ENCODE measurements at regions not wholly inside any gene's neighbourhood (a gene's known extent, or its start where the extent isn't known, plus 50 kb on each side); places are given as distances from the start of the nearest gene placed in this dataset.

DNA sequence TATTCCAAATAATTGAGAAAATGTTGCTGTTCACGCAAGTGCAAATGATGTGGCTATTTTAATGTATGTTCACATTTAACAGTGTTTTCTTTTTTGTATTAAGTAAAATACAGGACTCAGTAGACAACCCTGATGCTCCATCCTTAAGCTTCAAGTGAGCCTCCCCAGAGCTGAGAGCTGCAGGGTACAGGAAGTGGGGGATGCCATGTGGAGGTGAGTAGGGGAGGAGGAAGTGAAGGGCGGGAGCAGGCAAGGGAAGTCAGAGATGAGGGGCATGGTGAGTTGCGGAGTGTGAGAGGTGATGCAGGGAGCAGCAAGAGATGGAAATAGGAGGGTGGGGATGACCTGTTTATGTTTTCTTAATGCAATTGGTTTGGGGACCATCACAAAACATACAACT is 711.0 kb downstream of the UQCRFS1 start:
- H3K27ac ChIP-seq (ENCODE audit: low read depth, low read length): no peak overlapping the region
- H3K27me3 ChIP-seq (ENCODE audit: insufficient read depth, low read length): no peaks in the 10 kb centered on the region
- no peak for DNase-seq (ENCODE audit: insufficient read length, low spot score, missing footprints)
- no peak overlapping the region for H3K4me2 ChIP-seq (ENCODE audit: insufficient read depth, low read length)
- H3K4me1 ChIP-seq (ENCODE audit: insufficient read depth, low read length): no peaks in the 10 kb centered on the region
- no peak overlapping the region for H2AFZ ChIP-seq (ENCODE audit: low read length)
- no peaks in the 10 kb centered on the region for H3K9me3 ChIP-seq (ENCODE audit: low read depth, low read length)
- no peak overlapping the region for H3K4me3 ChIP-seq (ENCODE audit: insufficient read depth, low read length)
- no peaks in the 10 kb centered on the region for H3K79me2 ChIP-seq (ENCODE audit: insufficient read depth, low read length)
- H3K36me3 ChIP-seq (ENCODE audit: insufficient read depth, low read length): no peaks in the 10 kb centered on the region
- no peaks in the 10 kb centered on the region for H4K20me1 ChIP-seq (ENCODE audit: insufficient read depth, low read length)
- no peak for TF ChIP-seq CTCF (IDR thresholded peaks at IDR 0.05; ENCODE audit: extremely low read depth, low read depth, low read length)

DNA sequence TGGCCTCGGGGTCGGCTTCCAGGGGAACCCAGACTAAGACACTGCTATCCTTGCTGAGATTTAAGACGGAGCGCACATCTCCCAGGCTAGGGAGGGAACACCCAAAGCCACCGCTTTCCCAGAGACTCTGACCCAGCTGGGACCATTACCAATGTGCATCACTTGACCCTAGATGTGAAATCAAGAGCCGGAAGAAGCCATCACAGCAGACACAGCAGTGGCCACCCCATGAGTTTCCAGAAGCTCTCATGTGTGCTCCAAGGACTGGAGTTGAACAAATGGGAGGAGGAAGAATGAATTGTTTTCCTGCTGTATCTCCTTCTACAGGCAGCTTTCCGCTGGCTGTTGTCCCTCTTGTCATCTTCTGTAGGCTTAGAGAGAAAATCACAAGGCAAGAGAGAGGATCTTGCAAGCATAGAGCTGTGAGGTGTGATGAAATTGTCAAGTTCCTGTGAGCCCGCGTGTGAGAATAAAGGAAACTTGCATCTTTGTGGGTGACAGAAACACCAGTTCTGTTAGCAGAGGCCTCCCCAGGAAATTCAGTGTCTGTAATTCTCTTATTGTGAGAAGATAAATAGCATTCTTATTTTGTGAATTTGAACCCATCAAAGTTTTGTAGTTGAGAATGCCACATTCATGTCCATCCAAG is 711.8 kb downstream of the UQCRFS1 start:
- TF ChIP-seq CTCF (IDR thresholded peaks at IDR 0.05; ENCODE audit: extremely low read depth, low read depth, low read length): no peak
- no peaks in the 10 kb centered on the region for H4K20me1 ChIP-seq (ENCODE audit: insufficient read depth, low read length)
- H2AFZ ChIP-seq (ENCODE audit: low read length): no peak overlapping the region

GRCh38 chr19:28500296-28500695 is 712.7 kb downstream of the UQCRFS1 start:
- no peaks in the 10 kb centered on the region for H3K4me1 ChIP-seq (ENCODE audit: insufficient read depth, low read length)
- no peak overlapping the region for H3K27ac ChIP-seq (ENCODE audit: low read depth, low read length)
- no peak overlapping the region for H2AFZ ChIP-seq (ENCODE audit: low read length)
- H3K4me2 ChIP-seq (ENCODE audit: insufficient read depth, low read length): no peak overlapping the region
- no peaks in the 10 kb centered on the region for H3K27me3 ChIP-seq (ENCODE audit: insufficient read depth, low read length)
- DNase-seq (ENCODE audit: insufficient read length, low spot score, missing footprints): no peak
- H3K4me3 ChIP-seq (ENCODE audit: insufficient read depth, low read length): no peak overlapping the region
- no peaks in the 10 kb centered on the region for H4K20me1 ChIP-seq (ENCODE audit: insufficient read depth, low read length)
- H3K9me3 ChIP-seq (ENCODE audit: low read depth, low read length): no peaks in the 10 kb centered on the region
- TF ChIP-seq CTCF (IDR thresholded peaks at IDR 0.05; ENCODE audit: extremely low read depth, low read depth, low read length): no peak
- no peaks in the 10 kb centered on the region for H3K36me3 ChIP-seq (ENCODE audit: insufficient read depth, low read length)
- no peaks in the 10 kb centered on the region for H3K79me2 ChIP-seq (ENCODE audit: insufficient read depth, low read length)

More for the DNA sequence above, 711.8 kb downstream of the UQCRFS1 start:
- no peak for DNase-seq (ENCODE audit: insufficient read length, low spot score, missing footprints)
- Histone ChIP-seq H3K79me2 (ENCODE audit: insufficient read depth, low read length) (no peaks in the 10 kb centered on the region), H3K4me2 (ENCODE audit: insufficient read depth, low read length) (no peak overlapping the region), H3K9me3 (ENCODE audit: low read depth, low read length) (no peaks in the 10 kb centered on the region), H3K36me3 (ENCODE audit: insufficient read depth, low read length) (no peaks in the 10 kb centered on the region), H3K27ac (ENCODE audit: low read depth, low read length) (no peak overlapping the region), H3K4me3 (ENCODE audit: insufficient read depth, low read length) (no peak overlapping the region), H3K27me3 (ENCODE audit: insufficient read depth, low read length) (no peaks in the 10 kb centered on the region), H3K4me1 (ENCODE audit: insufficient read depth, low read length) (no peaks in the 10 kb centered on the region)

- Histone ChIP-seq H4K20me1 (ENCODE audit: insufficient read depth, low read length) (no peaks in the 10 kb centered on the region), H3K36me3 (ENCODE audit: insufficient read depth, low read length) (no peaks in the 10 kb centered on the region), H3K4me1 (ENCODE audit: insufficient read depth, low read length) (no peaks in the 10 kb centered on the region), H3K27ac (ENCODE audit: low read depth, low read length) (no peak overlapping the region), H3K79me2 (ENCODE audit: insufficient read depth, low read length) (no peaks in the 10 kb centered on the region), H3K4me3 (ENCODE audit: insufficient read depth, low read length) (no peak overlapping the region), H3K27me3 (ENCODE audit: insufficient read depth, low read length) (no peaks in the 10 kb centered on the region), H3K4me2 (ENCODE audit: insufficient read depth, low read length) (no peak overlapping the region), H3K9me3 (ENCODE audit: low read depth, low read length) (peaks cover 2% of the 10 kb centered on the region), H2AFZ (ENCODE audit: low read length) (no peak overlapping the region)
- no peak for DNase-seq (ENCODE audit: insufficient read length, low spot score, missing footprints)
- no peak for TF ChIP-seq CTCF (IDR thresholded peaks at IDR 0.05; ENCODE audit: extremely low read depth, low read depth, low read length)
These were observed 714.5 kb downstream of the UQCRFS1 start for GRCh38 chr19:28498404-28498976.

All from osteoblast (primary cell).